Femur (tissue), 1 donor: ENCODE measurements at regions not wholly inside any gene's neighbourhood (a gene's known extent, or its start where the extent isn't known, plus 50 kb on each side); places are given as distances from the start of the nearest gene placed in this dataset.

Source experiments
- DNase-seq: peaks from one replicate; pipeline ENCODE4 v3.0.0-alpha.2; 2017

DNA sequence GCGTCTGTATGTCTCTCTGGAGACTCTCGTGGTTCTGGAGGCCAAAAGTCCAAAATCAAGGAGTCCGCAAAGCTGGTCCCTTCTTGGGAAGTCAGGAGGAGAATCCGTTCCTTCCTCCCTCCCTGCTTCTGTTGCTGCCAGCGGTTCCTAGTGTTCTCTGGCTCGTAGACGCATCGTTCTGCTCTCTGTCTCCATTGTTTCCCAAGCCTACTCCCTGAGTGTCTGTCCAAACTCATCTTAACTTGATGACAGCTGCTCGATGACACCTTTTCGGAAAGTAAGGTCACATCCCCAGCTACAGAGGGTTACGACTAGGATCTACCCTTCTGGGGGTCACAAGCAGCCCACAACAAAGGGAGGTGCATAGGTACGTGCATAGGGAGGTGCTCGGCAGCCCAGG is 80.7 kb upstream of the FOXF1 start:
- DNase-seq = no peak

- no peak for DNase-seq
These were observed 79.5 kb upstream of the FOXF1 start for GRCh38 chr16:86430814-86431213.

GRCh38 chr16:86431540-86431939 is 78.8 kb upstream of the FOXF1 start:
- no peak for DNase-seq

- DNase-seq = no peak
These were observed 78.3 kb upstream of the FOXF1 start for GRCh38 chr16:86432048-86432447.

DNA sequence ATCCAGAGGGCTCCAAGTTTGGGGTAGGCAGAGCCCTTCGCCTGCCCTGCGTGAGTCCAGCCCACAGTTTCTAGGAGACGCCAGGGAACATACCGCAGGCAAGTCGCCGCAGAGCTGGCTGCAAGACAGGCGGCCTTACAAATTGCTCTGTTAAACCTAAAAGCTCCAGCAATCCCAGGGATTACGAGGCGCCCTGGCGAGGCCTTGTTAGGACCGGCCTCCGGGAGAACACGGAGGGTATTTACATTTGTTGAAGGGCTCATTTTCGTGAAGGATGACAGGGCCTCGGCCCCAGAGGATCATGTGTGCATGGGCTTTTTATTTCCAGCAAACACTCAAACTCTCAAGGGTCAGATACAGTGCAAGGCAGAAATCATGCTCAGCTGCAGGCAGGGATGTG is 77.6 kb upstream of the FOXF1 start:
- peak; percentile 71 for DNase-seq

- DNase-seq = no peak
These were observed 73.7 kb upstream of the FOXF1 start for GRCh38 chr16:86436466-86437185.

GRCh38 chr16:86437348-86437747 is 73.0 kb upstream of the FOXF1 start:
- DNase-seq = no peak

- no peak for DNase-seq
These were observed 67.6 kb upstream of the FOXF1 start for GRCh38 chr16:86442703-86443102.

- DNase-seq = no peak
These were observed 66.7 kb upstream of the FOXF1 start for GRCh38 chr16:86443508-86444147.

DNA sequence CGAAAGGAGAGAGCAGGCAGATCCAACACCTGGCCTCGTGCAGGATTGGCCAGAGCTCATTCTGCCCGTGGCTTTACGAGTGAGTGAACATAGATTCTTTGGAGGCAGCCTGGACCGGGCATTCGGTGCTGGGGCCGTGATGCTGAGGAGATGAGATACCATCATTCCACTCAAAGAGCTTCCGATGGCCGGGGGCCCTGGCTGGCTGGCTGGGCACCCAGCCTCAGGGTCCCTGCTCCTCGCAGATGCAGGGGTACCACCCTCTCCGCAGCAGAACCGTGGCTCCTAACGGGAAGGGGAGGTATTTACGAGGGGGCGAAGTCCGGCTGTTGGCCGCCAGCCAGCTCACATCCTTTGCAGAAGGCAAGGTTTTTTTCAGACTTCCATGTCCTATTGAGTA is 66.1 kb upstream of the FOXF1 start:
- DNase-seq = no peak

GRCh38 chr16:86444661-86445060 is 65.7 kb upstream of the FOXF1 start:
- DNase-seq = no peak

- DNase-seq = no peak
These were observed 64.0 kb upstream of the FOXF1 start for GRCh38 chr16:86446279-86446678.

- DNase-seq = no peak
These were observed 63.1 kb upstream of the FOXF1 start for GRCh38 chr16:86447228-86447627.

GRCh38 chr16:86448306-86448890 is 61.9 kb upstream of the FOXF1 start:
- DNase-seq = no peak

DNA sequence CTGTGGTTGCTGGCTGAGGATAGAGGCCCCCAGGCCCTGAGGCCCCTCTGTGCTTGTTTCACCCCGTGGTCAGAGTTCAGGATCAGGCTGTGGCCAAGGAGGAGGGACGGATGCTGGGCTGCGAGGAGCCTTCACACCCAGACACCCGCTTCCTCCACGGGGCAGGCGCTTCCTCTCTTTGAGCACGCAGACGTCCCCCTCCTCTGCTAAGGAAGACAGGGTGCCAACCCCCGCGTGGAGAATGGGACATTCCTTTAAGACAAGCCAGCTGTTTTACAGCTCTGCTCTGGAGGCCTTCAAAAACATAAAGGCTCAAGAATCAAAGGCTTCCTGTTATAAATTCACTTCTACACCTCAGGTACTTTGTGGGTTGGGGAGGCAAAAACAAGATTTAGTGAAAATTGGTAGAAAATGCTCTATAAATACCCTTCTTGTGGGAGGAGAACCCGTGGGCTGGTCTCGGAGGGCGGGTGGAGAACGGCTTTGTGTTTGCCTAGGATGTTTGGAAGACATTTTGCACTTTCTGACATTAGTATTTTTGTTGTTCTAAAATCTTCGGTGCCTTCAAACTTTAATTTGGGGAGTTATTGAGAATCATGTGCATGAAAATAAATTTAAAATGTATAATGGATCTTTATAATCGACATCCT is 60.8 kb upstream of the FOXF1 start:
- DNase-seq = no peak

- DNase-seq = no peak
These were observed 59.6 kb upstream of the FOXF1 start for GRCh38 chr16:86450691-86451090.

- DNase-seq = no peak
These were observed 57.9 kb upstream of the FOXF1 start for GRCh38 chr16:86452451-86452850.

GRCh38 chr16:86455116-86455515 is 55.2 kb upstream of the FOXF1 start:
- peak; percentile 51 for DNase-seq

DNA sequence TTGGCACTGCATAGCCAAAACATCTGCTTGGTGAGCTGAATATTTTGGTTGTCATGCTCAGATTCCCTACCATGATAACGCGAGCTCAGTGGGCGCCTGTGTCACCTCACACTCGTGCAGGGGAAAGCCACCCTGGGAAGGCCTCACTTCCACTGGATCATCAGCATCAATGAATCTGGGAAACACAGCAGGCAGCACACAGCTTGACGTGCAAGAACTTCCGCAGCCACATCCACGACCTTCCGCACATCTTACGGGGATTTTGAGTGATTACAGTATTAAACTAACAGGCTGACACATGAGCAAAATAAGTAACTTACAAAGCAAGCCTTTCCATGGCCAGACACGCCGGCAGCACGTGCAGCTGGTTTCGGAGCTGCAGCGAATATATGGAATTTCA is 54.7 kb upstream of the FOXF1 start:
- DNase-seq = no peak

DNA sequence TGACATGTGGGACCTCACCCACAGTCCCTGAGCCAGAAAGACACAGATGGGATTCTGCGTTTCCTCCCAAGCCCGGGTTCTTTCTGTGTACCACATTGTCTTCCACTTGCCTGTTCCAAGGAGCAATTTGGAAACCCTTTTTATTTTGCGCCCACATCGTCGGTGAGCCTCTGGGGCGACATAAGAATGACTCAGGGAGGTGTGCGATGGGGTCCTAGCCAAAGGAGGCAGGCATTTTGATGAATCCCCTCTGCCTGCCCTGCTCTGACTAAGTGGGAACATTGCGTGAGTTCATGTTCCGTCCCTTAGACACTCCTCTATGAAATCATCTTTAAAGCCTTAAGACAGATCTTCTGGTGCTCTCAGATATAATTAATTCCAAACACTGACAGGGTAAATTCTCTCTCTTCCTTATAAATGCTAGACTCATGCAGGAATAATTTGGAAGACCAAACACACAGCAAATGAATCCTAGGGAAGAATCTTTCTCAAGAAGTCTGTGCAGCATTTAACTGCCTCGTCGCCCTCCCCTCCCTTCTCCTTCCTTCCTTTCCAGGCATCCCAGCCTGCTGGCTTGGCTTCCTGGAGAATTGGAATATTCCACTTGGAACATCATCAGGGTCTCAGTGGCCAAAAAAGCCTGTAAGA is 52.7 kb upstream of the FOXF1 start:
- peak; percentile 83 for DNase-seq

DNA sequence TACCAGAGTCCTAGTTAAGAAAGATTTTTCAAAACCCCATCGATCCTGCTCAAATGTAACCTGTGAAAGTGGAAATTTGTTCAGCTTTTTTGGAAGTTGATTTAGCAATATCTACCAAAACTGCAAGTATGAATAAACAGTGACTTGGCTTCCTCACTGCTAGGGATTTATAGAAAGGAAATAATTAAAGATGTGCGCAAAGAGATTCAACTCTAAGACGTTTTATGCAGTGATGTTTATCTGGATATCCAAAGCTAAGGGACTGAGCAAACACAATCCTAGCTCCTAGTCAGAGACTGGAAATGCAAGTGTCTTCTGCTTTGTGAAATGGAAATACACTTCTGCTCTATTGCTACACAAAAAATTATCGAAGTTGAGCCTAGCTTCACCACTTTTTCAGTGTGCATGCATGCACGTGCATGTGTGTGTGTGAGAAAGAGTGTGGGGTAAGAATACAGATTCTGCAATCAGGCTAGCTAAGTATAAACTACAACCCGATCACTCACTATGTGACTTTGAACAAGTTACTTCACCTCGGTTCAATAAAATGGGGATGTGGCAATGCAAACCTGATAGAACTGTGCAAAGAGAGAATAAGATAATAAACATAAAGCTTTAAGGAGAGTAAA is 52.1 kb upstream of the FOXF1 start:
- no peak for DNase-seq

DNA sequence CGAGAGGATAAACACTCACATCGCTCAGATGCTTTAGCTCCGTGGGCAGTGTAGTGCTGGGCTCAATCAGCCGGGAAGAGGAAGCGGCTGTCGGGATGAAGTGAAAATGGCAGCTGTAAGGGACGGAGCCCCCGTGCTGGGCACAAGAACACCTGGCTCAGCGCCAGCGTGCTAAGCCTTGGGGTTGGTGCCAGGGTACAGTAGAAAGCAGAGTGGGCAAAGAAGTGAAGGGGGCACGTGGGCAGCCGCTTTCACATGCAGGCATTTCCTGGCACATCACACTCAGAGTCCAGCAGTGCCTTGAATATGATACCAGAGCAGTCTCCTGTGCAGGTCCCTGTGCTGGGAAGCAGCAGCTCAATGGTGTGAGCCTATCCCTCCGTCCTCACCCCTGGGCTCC is 51.1 kb upstream of the FOXF1 start:
- DNase-seq = no peak
